Esophagus squamous epithelium (tissue), 5 donors: ENCODE measurements at regions not wholly inside any gene's neighbourhood (a gene's known extent, or its start where the extent isn't known, plus 50 kb on each side); places are given as distances from the start of the nearest gene placed in this dataset.

Experiments used
- DNase-seq: peaks from one replicate; lab custom pipeline; 2025; lab: John Stamatoyannopoulos, UW
- H3K27ac ChIP-seq, 4 donors: fragments of 200-600 bp; sonication (generic); one replicate each; pipeline ENCODE4 v1.5.1; 2016 to 2019; ENCODE audit warnings: mild to moderate bottlenecking in 1 of 4
- H3K27me3 ChIP-seq, 4 donors: fragments of 200-600 bp; sonication (generic); 1 replicate in 3 of 4; 2 replicates in 1 of 4; pipeline versions ENCODE4 v1.5.1 to v1.6.0; 2017 to 2021; ENCODE audit warnings: antibody characterized with exemption in 1 of 4
- H3K36me3 ChIP-seq, 3 donors: fragments of 200-600 bp; sonication (generic); one replicate each; pipeline ENCODE4 v1.5.1; 2016 to 2019
- H3K4me1 ChIP-seq, 3 donors: fragments of 200-600 bp; sonication (generic); one replicate each; pipeline ENCODE4 v1.5.1; 2017 to 2019
- H3K4me3 ChIP-seq, 4 donors: fragments of 200-600 bp; sonication (generic); 1 replicate in 3 of 4; 2 replicates in 1 of 4; pipeline ENCODE4 v1.5.1; 2016 to 2019; ENCODE audit warnings: mild to moderate bottlenecking in 2 of 4, moderate library complexity in 1 of 4
- H3K9me3 ChIP-seq, 3 donors: fragments of 200-600 bp; sonication (generic); one replicate each; pipeline ENCODE4 v1.5.1; 2016 to 2019
- CTCF ChIP-seq, 6 experiments: fragments of 450-650 bp in 4 of 6; fragments of 200-600 bp in 2 of 6; sonication (generic) in 2 of 6; IDR thresholded peaks; one replicate each; pipeline ENCODE4 v1.5.1; 2016 to 2019; ENCODE audit warnings: antibody characterized with exemption in 6 of 6, mild to moderate bottlenecking in 4 of 6, moderate library complexity in 4 of 6
- POLR2A ChIP-seq, 4 donors: fragments of 450-650 bp; IDR thresholded peaks; one replicate each; pipeline ENCODE4 v1.6.1; 2017; ENCODE audit warnings: antibody characterized with exemption in 4 of 4, mild to moderate bottlenecking in 4 of 4, moderate library complexity in 3 of 4
- WGBS, 2 donors: methylation state at CpG; one replicate each; pipeline ENCODE4 v1.1.5; 2018; 5-methylcytosine and 5-hydroxymethylcytosine counted together
- intact Hi-C: fragments of 100-400 bp; cut with DNase I; formaldehyde crosslinking; loops from one replicate; pipeline ENCODE4 v1.15.0; 2022
- donor health status: DM: yes; HTN: yes; CAD: no.

GRCh38 chr5:2848619-2849018 is 97.1 kb upstream of the IRX2 start:
- Histone ChIP-seq H3K27me3 (no peaks in the 10 kb centered on the region), H3K36me3 (no peaks in the 10 kb centered on the region), H3K27ac (no peak overlapping the region), H3K4me3 (no peak overlapping the region), H3K4me1 (no peaks in the 10 kb centered on the region), H3K9me3 (no peaks in the 10 kb centered on the region)
- 47 to 64% methylated on average over 11 of the region's 11 CpGs for WGBS, 2 donors
- intact Hi-C loops = no loop called here
- DNase-seq = no peak
- TF ChIP-seq POLR2A (IDR thresholded peaks at IDR 0.05) (no peak), CTCF (IDR thresholded peaks at IDR 0.05) (no peak)

GRCh38 chr5:2847608-2848007 is 96.1 kb upstream of the IRX2 start:
- no peaks in the 10 kb centered on the region for H3K9me3 ChIP-seq
- intact Hi-C loops = no loop called here
- H3K36me3 ChIP-seq = no peaks in the 10 kb centered on the region
- no peak overlapping the region for H3K27ac ChIP-seq
- WGBS, 2 donors = 53 to 61% methylated on average over 11 of the region's 11 CpGs
- DNase-seq = no peak
- no peaks in the 10 kb centered on the region for H3K4me1 ChIP-seq
- no peaks in the 10 kb centered on the region for H3K27me3 ChIP-seq
- no peak overlapping the region for H3K4me3 ChIP-seq
- no peak for TF ChIP-seq CTCF (IDR thresholded peaks at IDR 0.05)

- H3K4me3 ChIP-seq = no peak overlapping the region
- H3K27ac ChIP-seq = no peak overlapping the region
- no peak for DNase-seq
- H3K27me3 ChIP-seq = peaks cover 0 to 5% (median 0%) of the 10 kb centered on the region in 4 donors
- no peaks in the 10 kb centered on the region for H3K36me3 ChIP-seq
- intact Hi-C loops = no loop called here
- TF ChIP-seq CTCF (IDR thresholded peaks at IDR 0.05) (no peak), POLR2A (IDR thresholded peaks at IDR 0.05) (no peak)
- WGBS, 2 donors = 63 to 78% methylated on average over 3 to 5 of the region's 5 CpGs
- no peaks in the 10 kb centered on the region for H3K9me3 ChIP-seq
- H3K4me1 ChIP-seq = no peaks in the 10 kb centered on the region
Measured at GRCh38 chr5:2841208-2841607, 89.7 kb upstream of the IRX2 start.

- Histone ChIP-seq H3K27me3 (peaks cover 0 to 5% (median 0%) of the 10 kb centered on the region in 4 donors), H3K36me3 (no peaks in the 10 kb centered on the region), H3K9me3 (no peaks in the 10 kb centered on the region), H3K4me3 (no peak overlapping the region), H3K27ac (no peak overlapping the region), H3K4me1 (no peaks in the 10 kb centered on the region)
- TF ChIP-seq CTCF (IDR thresholded peaks at IDR 0.05) (no peak), POLR2A (IDR thresholded peaks at IDR 0.05) (no peak)
- no peak for DNase-seq
- WGBS, 2 donors = 52 to 61% methylated on average over 10 of the region's 10 CpGs
- intact Hi-C loops = no loop called here
Measured at GRCh38 chr5:2840372-2840915, 89.0 kb upstream of the IRX2 start.

- intact Hi-C loops = no loop called here
- no peaks in the 10 kb centered on the region for H3K36me3 ChIP-seq
- DNase-seq = no peak
- H3K4me3 ChIP-seq = no peak overlapping the region
- no peaks in the 10 kb centered on the region for H3K4me1 ChIP-seq
- TF ChIP-seq CTCF (IDR thresholded peaks at IDR 0.05) = no peak
- no peak for TF ChIP-seq POLR2A (IDR thresholded peaks at IDR 0.05)
- H3K27me3 ChIP-seq = no peaks in the 10 kb centered on the region
- no peaks in the 10 kb centered on the region for H3K9me3 ChIP-seq
- WGBS, 2 donors = 48 to 62% methylated on average over 5 of the region's 5 CpGs
- no peak overlapping the region for H3K27ac ChIP-seq
Measured at GRCh38 chr5:2836133-2836532, 84.7 kb upstream of the IRX2 start.
